Smooth muscle cell (in vitro differentiated cells): ENCODE measurements at regions not wholly inside any gene's neighbourhood (a gene's known extent, or its start where the extent isn't known, plus 50 kb on each side); places are given as distances from the start of the nearest gene placed in this dataset.

ENCODE experiments used
- DNase-seq: peaks from one replicate; lab custom pipeline; 2025; ENCODE audit not compliant: unreplicated experiment; lab: John Stamatoyannopoulos, UW
- H2AFZ ChIP-seq: fragments of 200-600 bp; sonication (generic); 2 replicates; pipeline ENCODE4 v1.6.0; 2016; ENCODE audit warnings: antibody characterized with exemption, low read depth, mild to moderate bottlenecking
- H3F3A ChIP-seq: fragments of 200-600 bp; sonication (generic); 2 replicates; pipeline ENCODE4 v1.6.0; 2017; ENCODE audit warnings: antibody characterized with exemption, low read depth
- H3K27ac ChIP-seq: fragments of 200-600 bp; sonication (generic); 2 replicates; pipeline ENCODE4 v1.5.1; 2016; ENCODE audit warnings: low read depth, mild to moderate bottlenecking
- H3K27me3 ChIP-seq: fragments of 200-600 bp; sonication (generic); 2 replicates; pipeline ENCODE4 v1.6.1; 2016; ENCODE audit warnings: low read depth, mild to moderate bottlenecking
- H3K36me3 ChIP-seq: fragments of 200-600 bp; sonication (generic); 2 replicates; pipeline ENCODE4 v1.5.1; 2016; ENCODE audit warnings: low read depth
- H3K4me1 ChIP-seq: fragments of 200-600 bp; sonication (generic); 2 replicates; pipeline ENCODE4 v1.5.1; 2016; ENCODE audit warnings: low read depth
- H3K4me2 ChIP-seq: fragments of 200-600 bp; sonication (generic); 2 replicates; pipeline ENCODE4 v1.6.0; 2016; ENCODE audit warnings: mild to moderate bottlenecking
- H3K4me3 ChIP-seq: fragments of 200-600 bp; sonication (generic); 2 replicates; pipeline ENCODE4 v1.5.1; 2016; ENCODE audit warnings: mild to moderate bottlenecking
- H3K79me2 ChIP-seq: fragments of 200-600 bp; sonication (generic); 2 replicates; pipeline ENCODE4 v1.6.0; 2016; ENCODE audit warnings: low read depth, mild to moderate bottlenecking
- H3K9ac ChIP-seq: fragments of 200-600 bp; sonication (generic); 2 replicates; pipeline ENCODE4 v1.6.0; 2016; ENCODE audit warnings: low read depth
- H3K9me3 ChIP-seq: fragments of 200-600 bp; sonication (generic); replicated peaks from 2 replicates; pipeline ENCODE4 v1.5.1; 2016; ENCODE audit warnings: low read depth
- H4K20me1 ChIP-seq: fragments of 200-600 bp; sonication (generic); 2 replicates; pipeline ENCODE4 v1.6.0; 2016; ENCODE audit warnings: low read depth
- WGBS: methylation state at CpG from one replicate; pipeline ENCODE4 v1.1.7; 2016; ENCODE audit warnings: low lambda C conversion rate; 5-methylcytosine and 5-hydroxymethylcytosine counted together
- TF ChIP-seq, protein P1 (sequence below): fragments of 200-600 bp; sonication (generic); IDR thresholded peaks from 2 replicates; pipeline ENCODE4 v1.5.1; 2017; ENCODE audit warnings: borderline replicate concordance, mild to moderate bottlenecking, antibody characterized with exemption; ENCODE audit not compliant: insufficient read depth, poor library complexity, severe bottlenecking

DNA sequence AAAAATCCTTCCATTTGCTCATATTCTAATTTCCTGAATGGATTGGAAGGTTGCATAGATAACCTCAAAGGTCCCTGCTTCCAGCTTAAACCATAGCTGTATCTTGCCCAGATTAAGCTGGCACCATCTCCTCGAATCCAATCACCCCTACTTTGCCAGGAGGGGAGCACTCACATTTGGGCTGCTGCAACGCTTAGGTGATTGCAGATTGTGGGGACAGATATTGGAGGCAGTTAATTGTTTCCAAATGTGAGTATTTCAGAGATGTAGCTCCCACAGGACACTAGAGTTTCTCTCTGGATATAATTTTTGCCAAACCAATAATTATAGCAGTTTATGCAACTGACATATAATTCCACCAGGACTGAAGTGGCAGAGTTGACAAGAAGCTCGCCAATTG lies 53.5 kb upstream of the ACSL1 start:
- no peak overlapping the region for H3K4me3 ChIP-seq
- H3K27ac ChIP-seq, result no peak overlapping the region
- 90% methylated on average over 3 of the region's 3 CpGs for WGBS
- no peaks in the 10 kb centered on the region for H3K27me3 ChIP-seq
- H3K4me2 ChIP-seq, result no peak overlapping the region
- H3K9ac ChIP-seq, result no peak overlapping the region
- no peaks in the 10 kb centered on the region for H3K4me1 ChIP-seq
- H4K20me1 ChIP-seq, result no peaks in the 10 kb centered on the region
- TF ChIP-seq, protein P1, sequence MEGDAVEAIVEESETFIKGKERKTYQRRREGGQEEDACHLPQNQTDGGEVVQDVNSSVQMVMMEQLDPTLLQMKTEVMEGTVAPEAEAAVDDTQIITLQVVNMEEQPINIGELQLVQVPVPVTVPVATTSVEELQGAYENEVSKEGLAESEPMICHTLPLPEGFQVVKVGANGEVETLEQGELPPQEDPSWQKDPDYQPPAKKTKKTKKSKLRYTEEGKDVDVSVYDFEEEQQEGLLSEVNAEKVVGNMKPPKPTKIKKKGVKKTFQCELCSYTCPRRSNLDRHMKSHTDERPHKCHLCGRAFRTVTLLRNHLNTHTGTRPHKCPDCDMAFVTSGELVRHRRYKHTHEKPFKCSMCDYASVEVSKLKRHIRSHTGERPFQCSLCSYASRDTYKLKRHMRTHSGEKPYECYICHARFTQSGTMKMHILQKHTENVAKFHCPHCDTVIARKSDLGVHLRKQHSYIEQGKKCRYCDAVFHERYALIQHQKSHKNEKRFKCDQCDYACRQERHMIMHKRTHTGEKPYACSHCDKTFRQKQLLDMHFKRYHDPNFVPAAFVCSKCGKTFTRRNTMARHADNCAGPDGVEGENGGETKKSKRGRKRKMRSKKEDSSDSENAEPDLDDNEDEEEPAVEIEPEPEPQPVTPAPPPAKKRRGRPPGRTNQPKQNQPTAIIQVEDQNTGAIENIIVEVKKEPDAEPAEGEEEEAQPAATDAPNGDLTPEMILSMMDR, result no peak
- DNase-seq, result no peak
- no peaks in the 10 kb centered on the region for H3K9me3 ChIP-seq
- H2AFZ ChIP-seq, result no peak overlapping the region
- no peaks in the 10 kb centered on the region for H3K79me2 ChIP-seq
- no peaks in the 10 kb centered on the region for H3K36me3 ChIP-seq
- H3F3A ChIP-seq, result no peaks in the 10 kb centered on the region

DNA sequence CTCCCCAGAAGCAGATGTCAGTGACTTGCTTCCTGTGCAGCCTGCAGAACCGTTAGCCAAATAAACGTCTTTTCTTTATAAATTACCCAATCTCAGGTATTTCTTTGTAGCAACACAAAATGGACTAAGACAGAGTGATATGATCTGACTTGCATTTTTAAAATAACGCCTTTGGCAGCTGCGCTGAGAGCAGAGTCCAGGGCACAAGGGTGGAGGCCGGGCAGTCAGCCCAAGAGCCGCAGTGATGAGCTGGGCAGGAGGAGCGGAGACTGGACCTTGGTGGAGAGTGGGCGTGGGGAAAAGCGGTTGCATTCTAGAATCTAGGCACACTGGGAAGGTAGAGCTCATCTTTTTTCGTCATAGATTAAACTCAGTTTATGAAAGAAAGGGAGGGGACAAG lies 56.5 kb upstream of the ACSL1 start:
- Histone ChIP-seq H3K4me3 (no peak overlapping the region), H4K20me1 (no peaks in the 10 kb centered on the region), H3K79me2 (no peaks in the 10 kb centered on the region), H3K9ac (no peak overlapping the region), H3F3A (no peaks in the 10 kb centered on the region), H3K36me3 (no peaks in the 10 kb centered on the region), H3K4me1 (no peaks in the 10 kb centered on the region), H3K4me2 (no peak overlapping the region), H2AFZ (no peak overlapping the region), H3K27me3 (no peaks in the 10 kb centered on the region), H3K27ac (no peak overlapping the region), H3K9me3 (no peaks in the 10 kb centered on the region)
- no peak for DNase-seq
- TF ChIP-seq, protein P1, result no peak
- 91% methylated on average over 10 of the region's 10 CpGs for WGBS

DNA sequence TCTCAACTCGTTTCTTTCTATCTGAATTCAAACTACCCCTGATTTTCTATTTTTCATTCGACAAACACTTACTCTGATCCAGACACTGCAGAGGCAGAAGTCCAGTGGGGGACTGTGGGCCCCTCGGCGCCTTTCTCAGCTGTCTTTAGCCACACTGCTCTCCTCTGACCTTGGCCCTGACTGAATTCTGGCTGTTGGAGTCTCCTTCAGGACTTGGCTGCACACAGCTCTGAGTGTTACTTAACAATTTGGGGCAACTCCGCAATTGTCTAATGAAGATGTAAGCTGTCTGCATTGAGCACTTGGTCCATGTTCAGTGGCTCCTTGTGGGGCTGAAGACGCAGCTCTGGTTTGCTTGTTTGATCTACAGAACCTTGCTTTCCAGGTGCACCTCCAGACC lies 57.3 kb upstream of the ACSL1 start:
- no peaks in the 10 kb centered on the region for H4K20me1 ChIP-seq
- no peak for DNase-seq
- H3K9me3 ChIP-seq, result no peaks in the 10 kb centered on the region
- no peaks in the 10 kb centered on the region for H3K36me3 ChIP-seq
- no peaks in the 10 kb centered on the region for H3K4me1 ChIP-seq
- H2AFZ ChIP-seq, result no peak overlapping the region
- no peak overlapping the region for H3K27ac ChIP-seq
- H3K4me2 ChIP-seq, result no peak overlapping the region
- H3K4me3 ChIP-seq, result no peak overlapping the region
- H3K79me2 ChIP-seq, result no peaks in the 10 kb centered on the region
- H3K27me3 ChIP-seq, result no peaks in the 10 kb centered on the region
- TF ChIP-seq, protein P1, result no peak
- H3K9ac ChIP-seq, result no peak overlapping the region
- H3F3A ChIP-seq, result no peaks in the 10 kb centered on the region
- 90% methylated on average over 6 of the region's 6 CpGs for WGBS

DNA sequence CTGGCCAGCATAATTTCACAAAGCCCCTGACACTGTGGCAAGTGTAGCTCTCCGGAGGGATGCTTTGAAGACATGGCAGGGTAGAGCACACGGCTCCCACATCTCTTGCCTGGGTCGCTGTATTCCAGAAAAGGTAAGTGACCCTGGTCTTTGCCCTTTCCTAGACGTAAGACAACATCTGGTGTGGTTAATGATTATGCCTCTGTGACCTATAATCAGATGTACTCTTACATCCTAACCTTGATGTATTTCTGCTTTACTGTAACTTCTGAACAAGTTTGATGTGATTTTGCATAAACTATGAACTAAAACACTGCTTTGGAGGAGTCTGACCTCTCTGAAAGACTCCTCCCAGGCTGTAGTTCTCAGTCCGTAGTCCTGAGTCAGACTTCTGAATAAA lies 59.1 kb upstream of the ACSL1 start:
- no peaks in the 10 kb centered on the region for H3K36me3 ChIP-seq
- TF ChIP-seq, protein P1, result no peak
- H3K27me3 ChIP-seq, result no peaks in the 10 kb centered on the region
- H3K4me3 ChIP-seq, result no peak overlapping the region
- no peaks in the 10 kb centered on the region for H3F3A ChIP-seq
- no peak overlapping the region for H3K4me2 ChIP-seq
- no peak for DNase-seq
- 74% methylated on average over 5 of the region's 5 CpGs for WGBS
- no peak overlapping the region for H2AFZ ChIP-seq
- no peaks in the 10 kb centered on the region for H3K79me2 ChIP-seq
- no peak overlapping the region for H3K27ac ChIP-seq
- H4K20me1 ChIP-seq, result no peaks in the 10 kb centered on the region
- H3K4me1 ChIP-seq, result no peaks in the 10 kb centered on the region
- H3K9ac ChIP-seq, result no peak overlapping the region
- H3K9me3 ChIP-seq, result no peaks in the 10 kb centered on the region
